SH-SY5Y (cell line): ENCODE measurements at regions not wholly inside any gene's neighbourhood (a gene's known extent, or its start where the extent isn't known, plus 50 kb on each side); places are given as distances from the start of the nearest gene placed in this dataset.

ENCODE experiments used
- GATA2 ChIP-seq: IDR thresholded peaks from 2 replicates; pipeline ENCODE4 v1.6.1; 2011; ENCODE audit warnings: mild to moderate bottlenecking, low read depth, low read length
- GATA3 ChIP-seq: IDR thresholded peaks from 2 replicates; pipeline ENCODE4 v1.6.1; 2011; ENCODE audit warnings: low read depth, mild to moderate bottlenecking, low read length, moderate library complexity

DNA sequence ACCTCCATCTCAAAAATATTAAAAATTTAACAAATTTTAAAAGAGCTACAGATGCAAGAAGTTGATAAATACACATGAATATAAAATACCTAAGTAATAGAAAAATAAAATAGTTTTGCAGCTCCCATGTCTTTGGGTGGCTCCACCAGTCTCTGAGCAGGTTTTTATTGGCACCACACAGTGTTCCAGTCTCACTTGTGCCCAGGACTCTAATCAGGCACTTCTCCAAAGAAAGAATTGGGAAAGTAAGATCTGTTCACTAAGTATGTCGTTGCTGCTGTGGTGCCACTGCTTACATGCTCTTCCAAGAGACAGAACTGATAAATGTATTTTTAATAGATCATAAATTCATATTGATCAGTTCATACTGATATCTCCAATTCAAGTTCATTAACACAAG lies 92.5 kb upstream of the ABI3BP start:
- TF ChIP-seq GATA3 (no peak), GATA2 (no peak)
